Colonic mucosa (tissue), 4 donors: ENCODE measurements at regions not wholly inside any gene's neighbourhood (a gene's known extent, or its start where the extent isn't known, plus 50 kb on each side); places are given as distances from the start of the nearest gene placed in this dataset.

Experiments used
- DNase-seq: peaks from one replicate; pipeline ENCODE4 v3.0.0-alpha.2; 2020
- H3K27ac ChIP-seq: fragments of 200-600 bp; one replicate; pipeline ENCODE4 v1.8.0; 2021
- H3K27me3 ChIP-seq: fragments of 200-600 bp; one replicate; pipeline ENCODE4 v1.8.0; 2021
- H3K36me3 ChIP-seq: fragments of 200-600 bp; one replicate; pipeline ENCODE4 v1.8.0; 2021
- H3K4me1 ChIP-seq: fragments of 200-600 bp; one replicate; pipeline ENCODE4 v1.8.0; 2021; ENCODE audit warnings: mild to moderate bottlenecking
- H3K4me3 ChIP-seq: fragments of 200-600 bp; one replicate; pipeline ENCODE4 v1.8.0; 2021
- H3K9ac ChIP-seq, 2 donors: one replicate each; pipeline ENCODE4 v1.7.0; 2013; ENCODE audit warnings: control low read depth in 2 of 2, low read depth in 2 of 2, low read length in 2 of 2
- H3K9me3 ChIP-seq: fragments of 200-600 bp; one replicate; pipeline ENCODE4 v1.8.0; 2021
- intact Hi-C: fragments of 100-400 bp; cut with DNase I; formaldehyde crosslinking; loops from one replicate; pipeline ENCODE4 v1.14.1; 2022
- TF ChIP-seq, protein P1 (sequence below): fragments of 200-600 bp; IDR thresholded peaks from one replicate; pipeline ENCODE4 v1.8.0; 2022; ENCODE audit warnings: antibody characterized with exemption, mild to moderate bottlenecking
- donor health status: healthy.
- donor health status: DM: no; HTN: no; CAD: no.
- donor health status: DM: no; HTN: no; CAD: no.

DNA sequence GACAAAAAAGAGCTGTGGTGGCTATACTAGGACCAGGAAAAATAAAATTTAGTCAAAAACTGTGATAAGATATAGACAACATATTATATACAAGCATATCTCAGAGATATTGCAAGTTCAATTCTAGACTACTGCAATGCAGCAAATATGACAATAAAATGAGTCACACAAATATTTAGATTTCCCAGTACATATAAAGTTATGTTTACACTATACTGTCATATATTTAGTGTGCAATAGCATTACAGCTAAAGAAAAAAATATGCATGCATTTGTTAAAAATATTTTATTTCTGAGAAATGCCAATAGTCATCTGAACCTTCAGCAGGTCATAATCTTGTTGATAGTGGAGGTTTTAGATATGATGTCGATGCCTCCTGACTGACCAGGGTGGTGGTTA, 72.1 kb downstream of the AKR1C4 start:
- no peaks in the 10 kb centered on the region for H3K9me3 ChIP-seq
- TF ChIP-seq, protein P1, sequence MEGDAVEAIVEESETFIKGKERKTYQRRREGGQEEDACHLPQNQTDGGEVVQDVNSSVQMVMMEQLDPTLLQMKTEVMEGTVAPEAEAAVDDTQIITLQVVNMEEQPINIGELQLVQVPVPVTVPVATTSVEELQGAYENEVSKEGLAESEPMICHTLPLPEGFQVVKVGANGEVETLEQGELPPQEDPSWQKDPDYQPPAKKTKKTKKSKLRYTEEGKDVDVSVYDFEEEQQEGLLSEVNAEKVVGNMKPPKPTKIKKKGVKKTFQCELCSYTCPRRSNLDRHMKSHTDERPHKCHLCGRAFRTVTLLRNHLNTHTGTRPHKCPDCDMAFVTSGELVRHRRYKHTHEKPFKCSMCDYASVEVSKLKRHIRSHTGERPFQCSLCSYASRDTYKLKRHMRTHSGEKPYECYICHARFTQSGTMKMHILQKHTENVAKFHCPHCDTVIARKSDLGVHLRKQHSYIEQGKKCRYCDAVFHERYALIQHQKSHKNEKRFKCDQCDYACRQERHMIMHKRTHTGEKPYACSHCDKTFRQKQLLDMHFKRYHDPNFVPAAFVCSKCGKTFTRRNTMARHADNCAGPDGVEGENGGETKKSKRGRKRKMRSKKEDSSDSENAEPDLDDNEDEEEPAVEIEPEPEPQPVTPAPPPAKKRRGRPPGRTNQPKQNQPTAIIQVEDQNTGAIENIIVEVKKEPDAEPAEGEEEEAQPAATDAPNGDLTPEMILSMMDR = no peak
- H3K9ac ChIP-seq = no peak overlapping the region
- H3K36me3 ChIP-seq = no peaks in the 10 kb centered on the region
- no peak overlapping the region for H3K27ac ChIP-seq
- no peak overlapping the region for H3K4me3 ChIP-seq
- no peaks in the 10 kb centered on the region for H3K27me3 ChIP-seq
- intact Hi-C loops = no loop called here
- H3K4me1 ChIP-seq = no peaks in the 10 kb centered on the region
- no peak for DNase-seq

GRCh38 chr10:5269791-5270190, 73.2 kb downstream of the AKR1C4 start:
- H3K9ac ChIP-seq = no peak overlapping the region
- no peaks in the 10 kb centered on the region for H3K36me3 ChIP-seq
- no peak overlapping the region for H3K27ac ChIP-seq
- TF ChIP-seq, protein P1 = no peak
- H3K27me3 ChIP-seq = no peaks in the 10 kb centered on the region
- DNase-seq = no peak
- no peak overlapping the region for H3K4me3 ChIP-seq
- intact Hi-C loops = no loop called here
- H3K9me3 ChIP-seq = no peaks in the 10 kb centered on the region
- no peaks in the 10 kb centered on the region for H3K4me1 ChIP-seq

DNA sequence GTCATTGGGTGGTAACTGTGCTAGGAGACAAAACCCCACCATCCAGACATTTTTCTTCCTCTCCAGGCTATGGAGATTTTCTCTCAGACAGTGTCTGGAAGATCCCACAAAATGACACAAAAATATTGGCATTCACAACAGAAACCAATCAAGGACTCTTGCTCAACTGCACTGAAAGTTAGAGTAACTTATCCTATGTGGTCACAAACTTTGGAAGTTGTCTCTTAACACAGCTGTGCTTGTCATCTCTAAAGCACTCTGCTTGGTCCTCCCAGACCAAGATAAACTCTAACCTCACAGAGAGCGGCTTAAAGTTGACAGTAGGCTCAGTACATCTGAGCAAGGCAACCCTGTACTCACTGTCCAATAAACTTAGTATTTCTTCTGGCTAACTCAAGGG, 74.9 kb downstream of the AKR1C4 start:
- TF ChIP-seq, protein P1 = no peak
- H3K4me1 ChIP-seq = no peaks in the 10 kb centered on the region
- no peaks in the 10 kb centered on the region for H3K27me3 ChIP-seq
- DNase-seq = no peak
- H3K4me3 ChIP-seq = no peak overlapping the region
- no peak overlapping the region for H3K27ac ChIP-seq
- no peaks in the 10 kb centered on the region for H3K9me3 ChIP-seq
- H3K9ac ChIP-seq = no peak overlapping the region
- H3K36me3 ChIP-seq = no peaks in the 10 kb centered on the region
- intact Hi-C loops = no loop called here

DNA sequence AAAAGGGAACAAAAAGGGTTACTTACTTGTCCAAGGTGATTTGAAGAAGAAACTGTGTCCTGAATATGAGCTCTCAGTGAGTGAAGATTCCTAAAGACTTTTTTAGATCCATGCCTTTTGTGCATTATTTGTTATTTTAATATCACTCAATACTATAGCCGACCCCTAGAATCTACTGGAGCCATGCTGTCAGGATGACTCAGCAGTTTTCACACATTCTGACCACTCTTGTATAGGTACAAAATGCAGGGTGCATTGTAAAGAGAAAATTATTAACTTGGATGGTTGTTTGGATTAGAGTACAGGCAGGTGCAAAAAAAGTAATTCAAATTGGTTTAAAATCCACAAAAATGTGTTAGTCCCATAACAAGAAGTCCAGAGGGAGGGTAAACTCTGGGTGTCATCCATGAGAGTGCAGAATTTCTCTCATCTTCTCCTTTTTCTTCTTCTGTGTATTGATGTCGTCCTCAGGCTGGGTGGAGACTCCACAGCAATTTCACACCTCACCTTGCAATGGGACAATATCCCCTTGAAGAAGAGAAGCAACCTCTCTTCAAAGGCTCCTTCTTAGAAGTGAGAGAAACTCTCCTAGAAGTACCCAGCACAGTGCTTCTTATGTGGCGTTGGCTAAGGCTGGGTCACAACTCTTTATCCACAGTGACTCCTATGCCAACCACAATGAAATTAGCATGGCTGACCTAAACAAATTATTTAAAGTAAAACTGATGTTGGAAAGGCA, 75.6 kb downstream of the AKR1C4 start:
- H3K4me3 ChIP-seq = no peak overlapping the region
- no peaks in the 10 kb centered on the region for H3K36me3 ChIP-seq
- H3K9ac ChIP-seq = no peak overlapping the region
- no peaks in the 10 kb centered on the region for H3K27me3 ChIP-seq
- TF ChIP-seq, protein P1 = no peak
- no peaks in the 10 kb centered on the region for H3K4me1 ChIP-seq
- no peak for DNase-seq
- intact Hi-C loops = no loop called here
- no peak overlapping the region for H3K27ac ChIP-seq
- no peaks in the 10 kb centered on the region for H3K9me3 ChIP-seq

- H3K36me3 ChIP-seq = no peaks in the 10 kb centered on the region
- no peak overlapping the region for H3K4me3 ChIP-seq
- intact Hi-C loops = no loop called here
- no peaks in the 10 kb centered on the region for H3K9me3 ChIP-seq
- no peak for DNase-seq
- no peak overlapping the region for H3K9ac ChIP-seq
- TF ChIP-seq, protein P1 = no peak
- no peak overlapping the region for H3K27ac ChIP-seq
- no peaks in the 10 kb centered on the region for H3K4me1 ChIP-seq
- no peaks in the 10 kb centered on the region for H3K27me3 ChIP-seq
Measured at GRCh38 chr10:5274795-5275194, 78.2 kb downstream of the AKR1C4 start.
